HG03135 (cell line): ENCODE measurements at regions not wholly inside any gene's neighbourhood (a gene's known extent, or its start where the extent isn't known, plus 50 kb on each side); places are given as distances from the start of the nearest gene placed in this dataset.

Source experiments
- ATAC-seq: cut with Tn5 transposase; IDR thresholded peaks from one replicate; pipeline ENCODE4 v1.9.1; 2021; ENCODE audit warnings: mild to moderate bottlenecking, moderate library complexity; ENCODE audit not compliant: unreplicated experiment

DNA sequence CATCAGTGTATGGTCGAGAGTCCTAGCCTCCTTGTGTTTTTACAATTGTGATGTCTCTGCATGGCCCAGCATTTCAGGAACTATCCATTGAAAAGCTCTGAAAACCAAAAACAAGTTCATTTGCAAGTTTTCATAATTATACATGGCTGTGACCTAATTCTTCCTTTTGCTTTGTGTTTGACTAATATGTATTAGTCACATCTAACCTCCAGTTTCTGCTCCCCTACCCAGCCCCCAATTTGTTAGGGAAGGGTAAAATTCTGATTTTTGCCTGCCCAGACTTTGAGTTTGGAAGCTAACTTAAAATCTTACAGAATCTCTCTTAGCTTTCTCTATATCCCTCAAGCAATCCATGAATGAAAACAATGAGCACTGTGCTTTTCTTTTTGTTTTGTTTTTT lies 128.2 kb upstream of the SEMA6A start:
- no peak for ATAC-seq

DNA sequence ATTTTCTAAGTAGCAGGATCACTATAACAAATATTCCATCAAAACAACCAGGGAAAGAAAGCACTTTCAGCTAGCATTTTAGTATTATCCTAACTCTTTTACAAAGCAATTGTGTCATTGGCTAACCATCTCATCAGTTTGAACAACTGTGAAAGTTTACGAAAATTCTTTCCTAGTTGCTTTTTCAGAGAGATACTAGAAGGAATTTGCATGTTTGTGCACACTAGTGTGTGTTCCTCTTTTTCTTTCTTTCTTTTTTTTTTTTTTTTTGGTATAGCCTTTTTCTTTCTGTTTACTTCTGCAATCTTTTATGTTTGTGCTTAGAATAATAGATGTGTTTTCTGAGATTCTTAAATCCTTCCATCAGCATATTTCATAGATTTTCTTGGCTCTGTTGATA lies 124.7 kb upstream of the SEMA6A start:
- ATAC-seq, result no peak

DNA sequence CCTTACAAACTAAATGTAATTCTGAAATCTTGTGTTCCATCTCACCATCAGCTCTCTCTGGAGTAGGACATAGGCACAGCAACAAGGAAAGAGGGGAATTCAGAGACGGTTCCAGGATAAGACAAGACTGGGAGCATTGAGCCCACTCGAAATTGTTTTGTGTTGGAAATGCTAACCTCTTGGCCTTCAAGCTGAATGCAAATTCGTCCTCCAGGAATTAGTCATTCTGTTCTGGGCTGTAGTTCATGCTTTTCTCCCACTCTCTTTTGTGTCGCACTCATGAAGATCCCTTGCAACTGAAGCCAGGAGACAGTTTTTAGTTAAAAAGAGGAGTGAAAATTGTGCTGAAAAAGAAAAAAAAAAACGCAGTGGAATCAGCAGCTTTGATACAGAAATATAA lies 121.7 kb upstream of the SEMA6A start:
- peak; percentile 56 for ATAC-seq

GRCh38 chr5:116695681-116696080 lies 121.1 kb upstream of the SEMA6A start:
- ATAC-seq, result no peak

DNA sequence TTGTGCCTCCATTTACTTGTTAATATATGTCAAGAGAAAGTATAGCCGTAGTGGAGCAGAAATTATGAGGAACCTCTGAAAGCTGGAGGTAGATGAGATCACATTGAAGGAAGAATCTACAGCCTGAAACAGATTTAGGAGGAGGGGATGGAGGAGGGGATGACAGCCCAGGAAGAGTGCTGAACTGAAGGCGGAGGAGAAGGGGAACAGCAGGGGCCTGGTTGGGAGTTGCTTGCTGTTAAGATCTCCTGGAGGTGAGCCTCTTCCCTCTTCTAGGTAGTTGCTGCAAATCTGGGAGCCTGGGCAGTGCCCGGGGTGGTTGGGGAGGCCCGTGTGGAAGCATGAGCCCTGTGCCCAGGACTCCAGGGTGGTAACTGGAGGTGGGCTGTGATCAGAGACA lies 111.8 kb upstream of the SEMA6A start:
- ATAC-seq, result no peak

- ATAC-seq, result no peak
Measured at GRCh38 chr5:116685931-116686330, 111.3 kb upstream of the SEMA6A start.

DNA sequence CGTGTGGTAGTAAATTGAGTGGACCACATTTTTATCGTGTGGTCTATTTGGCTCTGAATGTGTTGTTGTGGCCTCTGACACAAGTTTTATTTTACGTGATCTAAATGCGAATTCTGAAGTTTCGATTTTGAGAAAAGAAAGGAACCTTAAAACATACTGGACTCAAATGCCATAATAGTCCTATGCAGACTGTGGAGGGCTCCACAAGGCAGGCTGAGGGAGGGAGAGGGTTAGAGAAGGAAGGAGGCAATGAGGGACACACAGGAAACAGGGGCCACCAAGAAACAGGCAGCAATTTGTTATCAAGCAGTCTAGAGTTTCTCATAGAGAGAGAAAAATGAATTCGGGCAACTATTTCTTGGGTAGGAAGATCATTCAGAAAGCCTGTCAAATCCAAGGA lies 110.4 kb upstream of the SEMA6A start:
- ATAC-seq, result no peak

GRCh38 chr5:116681334-116682013 lies 106.9 kb upstream of the SEMA6A start:
- ATAC-seq, result peak; percentile 98

DNA sequence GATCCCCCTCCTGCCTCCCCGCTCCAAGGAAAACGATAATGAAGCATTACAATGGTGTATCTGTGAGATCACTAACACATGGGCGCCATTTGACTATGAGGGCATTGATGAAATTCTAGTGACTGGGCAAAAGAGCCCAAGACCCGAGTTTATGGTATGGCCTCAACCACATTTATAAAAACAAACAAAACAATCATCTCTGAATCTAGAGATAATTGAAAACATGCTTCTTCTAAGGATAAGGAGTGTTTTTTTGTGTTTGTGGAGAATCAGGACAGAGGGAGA lies 100.9 kb upstream of the SEMA6A start:
- no peak for ATAC-seq

DNA sequence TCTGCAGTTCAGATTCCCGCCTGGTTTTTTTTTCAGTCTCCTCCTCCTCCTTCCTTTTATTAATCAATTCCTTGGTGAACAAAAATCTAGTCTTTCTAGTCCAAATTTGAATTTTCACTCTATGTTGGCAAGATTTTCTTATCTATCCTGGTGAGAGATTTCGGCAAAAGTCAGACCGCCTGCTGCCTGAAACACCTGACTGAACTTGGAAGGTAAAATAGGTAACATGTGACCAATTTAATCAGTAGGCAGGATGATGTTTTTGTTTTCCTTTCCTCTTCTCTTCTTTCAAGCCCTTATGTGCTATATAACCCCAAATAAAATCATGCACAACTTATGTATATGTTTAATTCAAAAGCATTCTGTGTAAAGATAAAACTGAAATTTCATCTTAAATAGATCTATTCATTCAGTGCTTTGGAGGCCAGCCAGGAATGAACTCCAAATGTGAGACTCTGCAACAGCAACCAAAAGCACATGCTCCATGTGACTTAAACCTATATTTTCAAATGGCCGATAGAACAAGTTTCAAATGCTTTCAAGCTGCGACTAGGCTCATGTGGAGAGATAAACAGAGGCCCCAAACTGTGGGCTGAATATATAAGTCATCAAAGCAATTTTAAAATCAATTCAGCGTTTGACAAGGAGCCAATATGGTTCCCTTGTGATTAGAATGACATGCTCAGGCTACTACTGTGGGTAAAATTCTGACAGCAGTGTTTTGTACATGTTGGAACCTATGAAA lies 100.4 kb upstream of the SEMA6A start:
- ATAC-seq, result no peak

DNA sequence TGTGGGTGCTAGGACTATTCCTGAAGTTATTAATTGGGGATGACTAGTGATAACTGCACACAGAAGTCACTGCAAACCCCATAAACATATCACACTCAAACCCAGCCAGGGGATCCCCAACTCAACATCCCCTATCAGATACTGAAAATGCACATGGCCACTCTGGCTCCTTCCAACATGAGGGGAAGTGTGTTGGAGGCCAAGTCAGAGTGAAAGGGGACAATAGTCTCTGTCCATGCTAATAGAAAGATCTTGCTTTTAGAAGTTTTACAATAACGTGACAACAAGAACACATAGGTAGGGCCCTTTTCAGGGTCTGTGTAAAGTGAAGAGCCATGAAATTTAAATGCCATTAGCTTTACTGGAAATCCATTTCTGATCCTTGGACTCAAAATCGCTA lies 98.8 kb upstream of the SEMA6A start:
- ATAC-seq, result no peak

GRCh38 chr5:116672203-116672602 lies 97.6 kb upstream of the SEMA6A start:
- ATAC-seq, result no peak

GRCh38 chr5:116671211-116671736 lies 96.7 kb upstream of the SEMA6A start:
- peak; percentile 98 for ATAC-seq

DNA sequence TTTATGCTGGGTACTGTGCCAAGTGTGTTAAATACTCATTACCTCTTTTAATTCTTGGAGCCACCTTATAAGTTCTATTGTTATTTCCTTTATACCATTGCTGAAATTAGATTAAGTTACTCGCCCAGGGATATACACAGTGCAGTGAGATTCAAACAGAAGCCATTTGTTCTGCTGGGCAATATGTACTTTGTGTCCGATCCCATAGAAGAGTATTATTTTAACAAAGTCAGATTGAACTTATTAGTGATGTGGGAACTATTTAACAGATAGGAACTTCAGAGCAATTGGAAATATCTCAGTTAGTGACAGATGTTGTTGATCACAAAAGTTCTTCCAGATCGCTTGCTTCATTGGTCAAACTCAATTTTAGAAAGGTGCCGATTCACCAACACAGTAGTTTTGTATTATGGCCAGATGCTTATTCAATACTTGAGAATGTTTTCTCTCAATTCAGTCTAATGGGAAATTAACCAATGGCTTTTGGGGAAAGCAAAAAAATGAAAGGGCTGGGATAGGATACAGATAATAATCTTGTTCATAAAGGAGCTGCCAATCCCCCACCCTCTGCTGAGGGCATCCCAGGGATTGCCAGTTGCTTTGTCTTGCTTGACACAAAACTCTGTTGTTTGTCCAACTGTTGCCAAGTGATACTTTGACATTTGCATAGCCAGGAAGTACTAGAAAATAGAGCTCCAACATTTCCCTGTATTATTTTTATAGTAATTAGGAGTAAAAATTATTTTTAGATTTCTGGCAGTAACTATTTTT lies 94.8 kb upstream of the SEMA6A start:
- no peak for ATAC-seq

GRCh38 chr5:116668390-116668789 lies 93.8 kb upstream of the SEMA6A start:
- ATAC-seq, result no peak

- no peak for ATAC-seq
Measured at GRCh38 chr5:116666901-116667300, 92.3 kb upstream of the SEMA6A start.

DNA sequence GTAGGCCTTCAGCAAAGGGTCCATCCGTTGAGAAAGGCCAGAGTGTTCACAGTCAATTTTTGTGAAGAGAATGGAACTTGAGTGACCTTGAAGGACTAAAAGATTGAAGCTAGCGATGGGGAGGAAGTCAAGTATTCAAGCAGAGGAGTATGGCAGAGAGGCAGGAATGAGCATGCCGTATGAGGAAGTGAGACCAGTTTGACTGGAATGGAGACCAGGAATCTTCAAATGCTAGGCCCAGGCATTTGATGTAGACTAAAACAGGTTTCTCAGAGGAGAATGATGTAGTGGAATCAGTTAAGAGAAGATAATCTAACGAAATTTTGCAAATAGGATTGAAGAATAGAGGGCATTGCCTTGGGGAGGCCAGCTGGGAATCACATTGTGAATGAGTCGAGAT lies 90.4 kb upstream of the SEMA6A start:
- ATAC-seq, result no peak

DNA sequence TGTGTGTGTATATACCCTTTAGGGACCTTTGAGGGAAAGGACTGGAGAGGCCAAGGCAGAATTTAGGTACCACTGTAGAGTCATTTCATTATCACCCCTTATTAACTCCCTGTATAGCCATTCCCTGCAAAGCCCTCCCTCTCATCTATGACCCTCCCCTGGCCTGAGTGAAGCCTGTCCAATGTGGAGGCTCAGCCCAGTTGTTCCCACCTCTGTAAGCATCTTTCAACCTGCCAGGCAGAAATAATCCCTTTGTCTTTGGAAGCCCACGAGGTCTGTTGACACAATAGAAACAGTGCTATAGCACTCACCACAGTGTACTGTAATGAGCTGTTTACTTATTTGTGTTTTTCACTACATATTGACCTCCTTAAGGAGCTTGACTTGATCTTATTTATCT lies 88.5 kb upstream of the SEMA6A start:
- ATAC-seq, result no peak

DNA sequence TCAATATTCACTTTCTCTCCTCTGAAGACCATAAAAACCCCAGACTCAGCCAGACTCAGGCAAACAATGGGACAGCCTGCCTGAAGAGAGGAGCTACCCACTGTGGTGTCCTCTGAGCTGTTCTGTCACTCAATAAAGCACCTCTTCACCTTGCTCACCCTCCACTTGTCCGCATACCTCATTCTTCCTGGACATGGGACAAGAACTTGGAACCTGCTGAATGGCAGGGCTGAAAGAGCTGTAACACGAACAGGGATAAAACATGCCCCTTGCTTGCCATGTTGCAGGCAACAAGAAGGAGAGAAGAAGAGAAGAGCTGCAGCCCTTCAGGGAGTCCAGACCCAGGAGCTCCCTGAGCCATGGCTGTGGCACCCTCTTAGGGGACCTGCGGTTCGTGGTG lies 86.8 kb upstream of the SEMA6A start:
- no peak for ATAC-seq

GRCh38 chr5:116660929-116661328 lies 86.3 kb upstream of the SEMA6A start:
- ATAC-seq, result no peak

GRCh38 chr5:116658830-116659229 lies 84.2 kb upstream of the SEMA6A start:
- ATAC-seq, result no peak

DNA sequence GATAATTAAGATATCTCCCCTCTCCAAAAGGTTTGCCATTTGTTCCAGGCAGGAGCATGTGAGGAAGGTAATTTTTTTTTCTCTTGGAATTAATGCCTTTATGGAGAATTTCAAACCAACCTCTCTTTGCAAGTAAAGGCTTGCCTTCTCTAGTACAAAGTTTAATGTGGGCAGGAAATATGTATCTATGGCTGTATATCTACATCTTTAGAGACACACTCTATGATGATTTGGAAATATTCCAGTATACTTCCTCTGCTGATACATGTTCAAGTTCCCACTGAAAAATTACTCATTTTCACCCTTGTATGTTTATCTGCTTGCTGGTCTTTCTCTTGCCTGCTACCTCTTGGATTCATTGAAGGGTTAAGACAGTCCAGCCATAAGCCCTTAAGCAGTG lies 83.5 kb upstream of the SEMA6A start:
- no peak for ATAC-seq
